Stimulated activated effector memory CD8-positive, alpha-beta T cell treated with anti-CD3 and anti-CD28 coated beads, Interleukin-12 subunit alpha, Interleukin-12 subunit beta, amount 100 ng/mL, for 72 hours (primary cell): ENCODE measurements at regions not wholly inside any gene's neighbourhood (a gene's known extent, or its start where the extent isn't known, plus 50 kb on each side); places are given as distances from the start of the nearest gene placed in this dataset.
A peak's percentile ranks its signal among the peaks of the same experiment; 100 is the strongest.

Experiments
- ATAC-seq: fragments of 150-1000 bp; cut with Tn5 transposase; 2 replicates; pipeline ENCODE4 v1.10.0; 2021
- DNase-seq, 2 donors: peaks; one replicate each; pipeline ENCODE4 v3.0.0; 2021 to 2022; ENCODE audit warnings: low spot score in 2 of 2
- H3K27ac Mint-ChIP-seq: one replicate; pipeline ENCODE4 v1.8.0; 2022; ENCODE audit warnings: mild to moderate bottlenecking, mixed read lengths
- H3K36me3 Mint-ChIP-seq: one replicate; pipeline ENCODE4 v1.8.0; 2022; ENCODE audit warnings: mild to moderate bottlenecking, mixed read lengths
- H3K4me1 Mint-ChIP-seq: one replicate; pipeline ENCODE4 v1.8.0; 2022; ENCODE audit warnings: mixed read lengths
- H3K4me3 Mint-ChIP-seq: one replicate; pipeline ENCODE4 v1.8.0; 2022; ENCODE audit warnings: mild to moderate bottlenecking, mixed read lengths
- H3K9me3 Mint-ChIP-seq: one replicate; pipeline ENCODE4 v1.8.0; 2022; ENCODE audit warnings: mixed read lengths

- DNase-seq = no peak
- H3K36me3 Mint-ChIP-seq = no peaks in the 10 kb centered on the region
- no peaks in the 10 kb centered on the region for H3K9me3 Mint-ChIP-seq
- peaks cover 11% of the 10 kb centered on the region for H3K4me1 Mint-ChIP-seq
- no peak overlapping the region for H3K27ac Mint-ChIP-seq
- ATAC-seq = no peak
- no peak overlapping the region for H3K4me3 Mint-ChIP-seq
Observed at GRCh38 chr6:169869301-169869700, 117.9 kb downstream of the ERMARD start.

GRCh38 chr6:169868458-169868857 lies 117.0 kb downstream of the ERMARD start:
- peak overlapping the region; percentile 11 for H3K4me3 Mint-ChIP-seq
- H3K36me3 Mint-ChIP-seq = no peaks in the 10 kb centered on the region
- ATAC-seq (peak; percentile 95), DNase-seq (peak; percentile 38 to 77)
- H3K4me1 Mint-ChIP-seq = peaks cover 17% of the 10 kb centered on the region
- H3K9me3 Mint-ChIP-seq = no peaks in the 10 kb centered on the region
- no peak overlapping the region for H3K27ac Mint-ChIP-seq

GRCh38 chr6:169867751-169868191 lies 116.3 kb downstream of the ERMARD start:
- Mint-ChIP-seq H3K4me3 (no peak overlapping the region), H3K4me1 (peaks cover 19% of the 10 kb centered on the region), H3K36me3 (no peaks in the 10 kb centered on the region), H3K27ac (no peak overlapping the region), H3K9me3 (no peaks in the 10 kb centered on the region)
- peak; percentile 5 for ATAC-seq
- no peak for DNase-seq

GRCh38 chr6:169866668-169867521 lies 115.5 kb downstream of the ERMARD start:
- ATAC-seq = no peak
- DNase-seq = no peak
- Mint-ChIP-seq H3K36me3 (no peaks in the 10 kb centered on the region), H3K4me3 (no peak overlapping the region), H3K9me3 (no peaks in the 10 kb centered on the region), H3K4me1 (peaks cover 19% of the 10 kb centered on the region), H3K27ac (no peak overlapping the region)

- no peaks in the 10 kb centered on the region for H3K9me3 Mint-ChIP-seq
- peaks cover 19% of the 10 kb centered on the region for H3K4me1 Mint-ChIP-seq
- H3K27ac Mint-ChIP-seq = no peak overlapping the region
- ATAC-seq = no peak
- H3K4me3 Mint-ChIP-seq = no peak overlapping the region
- H3K36me3 Mint-ChIP-seq = no peaks in the 10 kb centered on the region
- DNase-seq = no peak
Observed at GRCh38 chr6:169866140-169866534, 114.7 kb downstream of the ERMARD start.

GRCh38 chr6:169865346-169866139 lies 114.1 kb downstream of the ERMARD start:
- no peaks in the 10 kb centered on the region for H3K36me3 Mint-ChIP-seq
- ATAC-seq (no peak), DNase-seq (no peak)
- H3K4me1 Mint-ChIP-seq = peaks cover 23% of the 10 kb centered on the region
- no peaks in the 10 kb centered on the region for H3K9me3 Mint-ChIP-seq
- H3K4me3 Mint-ChIP-seq = no peak overlapping the region
- no peak overlapping the region for H3K27ac Mint-ChIP-seq

GRCh38 chr6:169864148-169865020 lies 113.0 kb downstream of the ERMARD start:
- Mint-ChIP-seq H3K4me3 (no peak overlapping the region), H3K36me3 (no peaks in the 10 kb centered on the region), H3K4me1 (peaks cover 26% of the 10 kb centered on the region), H3K27ac (no peak overlapping the region), H3K9me3 (no peaks in the 10 kb centered on the region)
- no peak for ATAC-seq
- DNase-seq = no peak

GRCh38 chr6:169863710-169864109 lies 112.3 kb downstream of the ERMARD start:
- Mint-ChIP-seq H3K27ac (no peak overlapping the region), H3K4me3 (no peak overlapping the region), H3K36me3 (no peaks in the 10 kb centered on the region), H3K4me1 (peaks cover 26% of the 10 kb centered on the region), H3K9me3 (no peaks in the 10 kb centered on the region)
- DNase-seq (no peak), ATAC-seq (no peak)

- H3K4me3 Mint-ChIP-seq = no peak overlapping the region
- no peaks in the 10 kb centered on the region for H3K9me3 Mint-ChIP-seq
- no peak for ATAC-seq
- no peak for DNase-seq
- peaks cover 19% of the 10 kb centered on the region for H3K4me1 Mint-ChIP-seq
- no peak overlapping the region for H3K27ac Mint-ChIP-seq
- no peaks in the 10 kb centered on the region for H3K36me3 Mint-ChIP-seq
Observed at GRCh38 chr6:169862892-169863525, 111.6 kb downstream of the ERMARD start.

- peaks cover 15% of the 10 kb centered on the region for H3K4me1 Mint-ChIP-seq
- no peaks in the 10 kb centered on the region for H3K36me3 Mint-ChIP-seq
- H3K27ac Mint-ChIP-seq = no peak overlapping the region
- ATAC-seq (no peak), DNase-seq (no peak)
- H3K9me3 Mint-ChIP-seq = no peaks in the 10 kb centered on the region
- no peak overlapping the region for H3K4me3 Mint-ChIP-seq
Observed at GRCh38 chr6:169862043-169862891, 110.8 kb downstream of the ERMARD start.

GRCh38 chr6:169861431-169862042 lies 110.1 kb downstream of the ERMARD start:
- Mint-ChIP-seq H3K36me3 (no peaks in the 10 kb centered on the region), H3K4me1 (peaks cover 15% of the 10 kb centered on the region)
- DNase-seq = no peak

GRCh38 chr6:169859978-169860703 lies 108.7 kb downstream of the ERMARD start:
- peak; percentile 31 for ATAC-seq
- H3K27ac Mint-ChIP-seq = peak overlapping the region; percentile 68

More at GRCh38 chr6:169861431-169862042, 110.1 kb downstream of the ERMARD start:
- no peaks in the 10 kb centered on the region for H3K9me3 Mint-ChIP-seq
- no peak overlapping the region for H3K27ac Mint-ChIP-seq
- no peak overlapping the region for H3K4me3 Mint-ChIP-seq
- no peak for ATAC-seq

GRCh38 chr6:169859401-169859977 lies 108.1 kb downstream of the ERMARD start:
- DNase-seq = no peak
- no peak for ATAC-seq
- H3K4me1 Mint-ChIP-seq = peaks cover 15% of the 10 kb centered on the region
- no peaks in the 10 kb centered on the region for H3K36me3 Mint-ChIP-seq
- H3K27ac Mint-ChIP-seq = peak overlapping the region; percentile 23
- no peaks in the 10 kb centered on the region for H3K9me3 Mint-ChIP-seq
- H3K4me3 Mint-ChIP-seq = no peak overlapping the region

More at GRCh38 chr6:169859978-169860703, 108.7 kb downstream of the ERMARD start:
- Mint-ChIP-seq H3K9me3 (no peaks in the 10 kb centered on the region), H3K4me1 (peaks cover 15% of the 10 kb centered on the region), H3K36me3 (no peaks in the 10 kb centered on the region), H3K4me3 (no peak overlapping the region)
- DNase-seq = no peak
